Large intestine (tissue), 3 donors: ENCODE measurements at regions not wholly inside any gene's neighbourhood (a gene's known extent, or its start where the extent isn't known, plus 50 kb on each side); places are given as distances from the start of the nearest gene placed in this dataset.
"Not testable (repeated sequence)": the region's sequence is repeated elsewhere in the genome, so short reads cannot be mapped to it uniquely, and the experiment has no call there.

ENCODE experiments used
- DNase-seq, 2 donors: peaks; one replicate each; pipeline versions ENCODE4 v3.0.0 to v3.0.0-alpha.2; 2013
- H3K27ac ChIP-seq: one replicate; pipeline ENCODE4 v1.5.1; 2013; ENCODE audit warnings: low read length
- H3K27me3 ChIP-seq: 2 replicates; pipeline ENCODE4 v1.6.1; 2013; ENCODE audit warnings: low read length; ENCODE audit not compliant: control insufficient read depth, insufficient read depth
- H3K36me3 ChIP-seq: 2 replicates; pipeline ENCODE4 v1.6.1; 2013; ENCODE audit warnings: low read length; ENCODE audit not compliant: control insufficient read depth, insufficient read depth
- H3K4me1 ChIP-seq: one replicate; pipeline ENCODE4 v1.6.1; 2013; ENCODE audit warnings: low read length; ENCODE audit not compliant: control insufficient read depth, insufficient read depth
- H3K4me3 ChIP-seq: one replicate; pipeline ENCODE4 v1.5.1; 2013; ENCODE audit warnings: low read length
- H3K9me3 ChIP-seq: one replicate; pipeline ENCODE4 v1.6.1; 2013; ENCODE audit warnings: mild to moderate bottlenecking, low read depth, low read length, moderate library complexity; ENCODE audit not compliant: control insufficient read depth
- WGBS: methylation state at CpG from one replicate; pipeline ENCODE4 v1.1.5; 2013; ENCODE audit warnings: low lambda C conversion rate; ENCODE audit not compliant: insufficient coverage; 5-methylcytosine and 5-hydroxymethylcytosine counted together

DNA sequence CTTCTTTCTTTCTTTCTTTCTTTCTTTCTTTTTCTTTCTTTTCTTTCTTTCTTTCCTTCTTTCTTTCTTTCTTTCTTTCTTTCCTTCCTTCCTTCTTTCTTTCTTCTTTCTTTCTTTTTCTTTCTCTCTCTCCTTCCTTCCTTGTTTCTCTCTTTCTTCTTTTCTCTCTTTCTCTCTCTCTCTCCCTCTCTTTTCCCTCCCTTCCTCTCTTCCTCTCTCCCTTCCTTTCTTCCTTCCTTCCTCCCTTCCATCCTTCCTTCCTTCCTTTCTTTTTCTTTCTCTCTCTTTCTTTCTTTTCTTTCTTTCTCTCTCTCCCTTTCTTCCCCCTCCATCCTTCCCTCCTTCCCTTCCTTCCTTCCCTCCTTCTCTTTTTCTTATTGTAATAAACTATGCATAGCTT is 105.5 kb downstream of the ZBTB18 start:
- H3K36me3 ChIP-seq, DNase-seq, H3K4me3 ChIP-seq, H3K4me1 ChIP-seq, H3K9me3 ChIP-seq, H3K27ac ChIP-seq, H3K27me3 ChIP-seq: not testable (repeated sequence)

DNA sequence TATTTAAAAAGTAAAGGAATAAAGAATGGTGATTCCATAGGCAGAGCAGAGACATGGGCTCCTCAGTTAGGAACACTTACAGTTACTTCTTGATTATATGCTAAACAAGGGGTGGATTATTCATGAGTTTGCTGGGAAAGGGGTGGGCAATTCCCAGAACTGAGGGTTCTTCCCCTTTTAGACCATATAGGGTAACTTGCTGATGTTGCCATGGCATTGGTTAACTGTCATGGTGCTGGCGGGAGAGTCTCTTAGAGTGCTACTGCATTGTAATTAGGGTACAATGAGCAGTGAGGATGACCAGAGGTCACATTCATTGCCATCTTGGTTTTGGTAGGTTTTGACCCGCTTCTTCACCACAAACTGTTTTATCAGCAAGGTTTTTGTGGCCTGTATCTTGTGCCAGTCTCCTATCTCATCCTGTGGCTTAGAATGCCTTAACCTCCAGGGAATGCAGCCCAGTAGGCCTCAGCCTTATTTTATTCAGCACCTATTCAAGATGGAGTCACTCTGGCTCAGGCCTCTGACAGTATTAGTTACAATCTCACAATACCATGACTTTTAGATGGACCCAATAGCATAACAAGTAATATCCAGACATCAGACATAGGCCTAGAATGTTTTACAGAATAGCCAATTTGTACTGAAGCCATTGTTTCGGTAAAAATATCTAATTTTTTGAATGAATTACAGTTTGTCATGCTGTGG is 106.8 kb downstream of the ZBTB18 start:
- no peak overlapping the region for H3K27ac ChIP-seq
- no peaks in the 10 kb centered on the region for H3K9me3 ChIP-seq
- H3K4me3 ChIP-seq = no peak overlapping the region
- H3K4me1 ChIP-seq = no peaks in the 10 kb centered on the region
- WGBS = 100% methylated on average over 1 of the region's 3 CpGs
- DNase-seq = no peak
- no peaks in the 10 kb centered on the region for H3K27me3 ChIP-seq
- no peaks in the 10 kb centered on the region for H3K36me3 ChIP-seq

DNA sequence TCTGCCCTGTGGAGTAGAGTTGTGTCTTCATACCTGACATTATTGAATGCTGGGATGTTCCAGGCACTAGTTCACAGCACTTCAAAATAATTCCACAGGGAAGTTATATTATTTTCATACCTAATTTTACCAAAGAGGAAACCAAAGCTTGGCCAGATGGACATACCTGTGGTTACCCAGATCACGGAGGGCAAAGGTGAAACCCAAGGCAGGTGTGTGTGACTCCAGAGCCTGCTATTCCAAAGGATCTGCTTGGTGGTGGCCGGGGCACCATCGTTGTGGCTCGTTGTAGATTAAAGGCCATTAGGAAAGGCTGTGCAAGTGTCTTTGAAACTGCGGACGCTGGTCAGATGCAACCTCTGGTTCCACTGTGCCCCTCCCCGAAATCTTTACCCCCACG is 108.6 kb downstream of the ZBTB18 start:
- no CpG with 5 or more reads among the region's 8 CpGs for whole genome bisulfite sequencing
- Histone ChIP-seq H3K4me3 (no peak overlapping the region), H3K27me3 (no peaks in the 10 kb centered on the region), H3K27ac (no peak overlapping the region), H3K4me1 (no peaks in the 10 kb centered on the region), H3K36me3 (no peaks in the 10 kb centered on the region), H3K9me3 (no peaks in the 10 kb centered on the region)
- no peak for DNase-seq

DNA sequence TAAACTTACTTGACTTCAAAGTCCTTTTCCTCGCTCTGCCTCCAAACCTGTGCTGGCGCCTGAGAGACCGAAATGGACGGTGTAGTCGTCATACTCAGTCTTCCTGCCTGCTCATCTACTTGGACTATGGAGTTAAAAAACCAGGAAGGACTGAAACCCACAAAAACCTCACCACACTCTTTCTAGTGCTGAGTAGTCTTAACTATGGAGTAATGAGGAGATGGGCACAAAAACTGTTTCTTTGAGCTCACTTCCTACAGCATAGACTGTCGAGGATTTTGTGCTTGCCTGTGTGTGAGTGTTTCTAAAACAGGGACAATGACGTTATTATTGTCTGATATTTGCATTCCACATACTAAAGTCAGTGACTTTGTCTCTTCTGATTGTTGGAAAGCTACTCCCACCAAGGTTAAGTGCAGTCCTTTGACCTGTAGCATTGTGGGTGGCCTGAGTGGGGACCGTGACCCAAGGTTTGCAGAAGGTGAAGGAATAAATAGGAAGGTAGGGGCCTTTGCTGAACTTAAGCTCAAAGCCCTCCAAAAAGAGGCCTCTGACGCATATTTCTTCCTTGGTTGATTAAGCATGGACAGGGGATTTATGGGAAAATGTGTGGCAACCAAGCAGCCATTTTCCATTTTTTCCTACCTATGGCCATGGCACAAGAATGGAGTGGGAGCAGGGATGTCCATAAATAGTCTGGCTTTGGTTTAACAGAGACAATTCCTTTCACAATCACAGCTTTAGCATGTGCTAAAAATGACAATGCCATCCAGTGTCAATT is 109.6 kb downstream of the ZBTB18 start:
- no peak overlapping the region for H3K27ac ChIP-seq
- H3K4me3 ChIP-seq = no peak overlapping the region
- no peak for DNase-seq
- no peaks in the 10 kb centered on the region for H3K4me1 ChIP-seq
- H3K9me3 ChIP-seq = no peaks in the 10 kb centered on the region
- no peaks in the 10 kb centered on the region for H3K27me3 ChIP-seq
- no peaks in the 10 kb centered on the region for H3K36me3 ChIP-seq
- no CpG with 5 or more reads among the region's 9 CpGs for WGBS

DNA sequence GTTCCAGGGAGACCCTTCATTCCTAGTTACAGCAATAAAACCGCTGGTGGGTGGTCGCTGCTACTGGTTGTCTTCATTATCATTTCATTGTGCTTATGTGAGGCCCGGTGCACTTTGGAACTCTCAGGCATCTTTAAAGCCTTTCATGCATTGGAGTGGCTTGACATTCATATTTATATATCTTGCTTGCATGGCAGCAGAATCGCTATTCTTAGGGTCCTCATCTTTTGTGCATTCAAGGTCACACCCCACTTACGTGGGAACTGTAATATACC is 110.1 kb downstream of the ZBTB18 start:
- Histone ChIP-seq H3K4me3 (no peak overlapping the region), H3K36me3 (no peaks in the 10 kb centered on the region), H3K27ac (no peak overlapping the region), H3K27me3 (no peaks in the 10 kb centered on the region), H3K4me1 (no peaks in the 10 kb centered on the region), H3K9me3 (no peaks in the 10 kb centered on the region)
- DNase-seq = no peak
- WGBS = no CpG with 5 or more reads among the region's 5 CpGs

DNA sequence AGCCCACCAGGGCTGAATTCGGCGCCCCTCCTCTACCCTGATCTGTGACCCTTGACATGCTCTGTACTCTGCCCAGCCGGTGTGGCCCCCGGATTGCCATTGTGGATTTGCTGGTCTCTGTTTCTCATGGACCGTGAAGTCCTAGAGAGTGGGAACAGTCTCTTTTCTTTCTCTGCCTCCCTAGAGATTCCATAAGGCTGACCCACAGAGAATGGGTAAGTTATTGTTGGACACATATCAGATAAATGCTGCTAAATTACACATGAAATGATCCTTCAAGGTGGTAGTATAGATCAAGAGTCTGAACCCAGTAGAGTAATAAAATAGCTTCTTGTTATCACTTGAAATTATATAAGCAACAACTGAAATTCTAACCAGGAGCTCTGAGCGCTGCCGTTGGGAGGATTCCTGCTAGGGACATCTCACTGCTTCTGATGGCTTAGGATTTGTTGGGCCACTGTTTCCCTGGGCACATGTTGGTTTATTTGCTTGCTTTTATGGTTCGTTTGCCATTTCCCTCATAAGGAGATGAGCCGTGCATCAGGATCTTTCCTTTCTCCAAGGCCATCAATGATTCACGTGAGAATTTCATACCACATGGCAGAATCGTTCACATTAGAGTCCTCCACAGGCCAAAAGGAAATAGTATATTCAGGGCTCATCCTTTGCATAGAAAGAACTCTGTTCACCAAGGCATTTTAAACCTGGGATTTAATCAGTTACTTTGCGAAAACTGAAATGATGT is 111.9 kb downstream of the ZBTB18 start:
- H3K4me1 ChIP-seq = no peaks in the 10 kb centered on the region
- no peaks in the 10 kb centered on the region for H3K36me3 ChIP-seq
- no CpG with 5 or more reads among the region's 12 CpGs for WGBS
- H3K27ac ChIP-seq = no peak overlapping the region
- no peak overlapping the region for H3K4me3 ChIP-seq
- H3K9me3 ChIP-seq = no peaks in the 10 kb centered on the region
- no peak for DNase-seq
- no peaks in the 10 kb centered on the region for H3K27me3 ChIP-seq

DNA sequence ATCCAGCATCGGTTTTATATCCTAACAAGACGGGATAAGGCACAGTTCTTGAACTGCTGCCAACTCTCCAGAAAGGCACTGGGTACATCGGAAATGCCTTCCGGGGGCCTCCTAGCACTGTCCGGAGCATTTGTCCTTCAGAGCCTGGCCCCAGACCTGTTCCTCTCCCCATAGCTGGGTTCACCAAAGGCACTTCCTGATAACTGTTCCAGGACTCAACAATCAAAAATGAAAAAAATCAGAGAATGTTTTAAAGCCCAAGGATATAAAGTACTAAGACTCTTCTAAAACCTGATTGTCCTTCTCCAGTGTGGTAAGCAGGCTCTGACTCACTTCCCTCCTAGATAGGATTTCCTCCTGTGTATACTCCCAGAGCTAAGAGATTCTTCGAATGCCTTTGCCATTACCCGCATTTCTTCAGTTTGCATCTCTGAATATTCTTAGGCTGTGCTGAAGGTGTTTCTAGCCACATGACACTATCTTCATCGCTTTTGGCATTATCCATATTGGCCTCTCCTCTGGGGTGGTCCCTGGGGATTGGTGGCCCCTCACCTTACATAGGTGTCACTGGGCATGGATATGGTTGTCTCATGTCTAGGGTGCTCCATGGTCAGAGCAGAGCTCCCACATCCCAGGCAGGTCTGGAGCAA is 112.9 kb downstream of the ZBTB18 start:
- DNase-seq = peak in 1 of 2 donors; percentile 10
- Histone ChIP-seq H3K27ac (no peak overlapping the region), H3K4me3 (no peak overlapping the region), H3K36me3 (no peaks in the 10 kb centered on the region), H3K4me1 (no peaks in the 10 kb centered on the region), H3K27me3 (no peaks in the 10 kb centered on the region), H3K9me3 (no peaks in the 10 kb centered on the region)
- WGBS = no CpG with 5 or more reads among the region's 8 CpGs

DNA sequence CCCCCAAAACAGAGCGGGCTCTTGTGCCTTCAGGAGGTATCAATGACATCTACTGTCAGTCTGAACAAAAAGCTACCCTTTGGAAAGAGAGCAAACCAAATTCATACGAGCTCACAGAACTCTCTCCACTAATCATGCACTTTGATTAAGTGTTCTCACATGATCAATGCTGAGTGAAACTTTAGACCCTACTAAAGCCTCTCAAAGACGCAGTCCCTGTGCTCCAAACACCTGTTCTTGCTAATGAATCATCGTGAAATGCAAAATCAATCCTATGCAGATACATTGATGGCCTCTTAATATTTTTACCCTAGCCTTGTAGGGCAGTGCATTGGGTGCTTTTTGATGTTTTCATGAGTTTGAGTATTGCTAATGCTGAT is 113.4 kb downstream of the ZBTB18 start:
- 83% methylated on average over 2 of the region's 4 CpGs for WGBS
- no peak overlapping the region for H3K4me3 ChIP-seq
- H3K4me1 ChIP-seq = no peaks in the 10 kb centered on the region
- no peaks in the 10 kb centered on the region for H3K9me3 ChIP-seq
- DNase-seq = no peak
- no peaks in the 10 kb centered on the region for H3K27me3 ChIP-seq
- H3K36me3 ChIP-seq = no peaks in the 10 kb centered on the region
- H3K27ac ChIP-seq = no peak overlapping the region

DNA sequence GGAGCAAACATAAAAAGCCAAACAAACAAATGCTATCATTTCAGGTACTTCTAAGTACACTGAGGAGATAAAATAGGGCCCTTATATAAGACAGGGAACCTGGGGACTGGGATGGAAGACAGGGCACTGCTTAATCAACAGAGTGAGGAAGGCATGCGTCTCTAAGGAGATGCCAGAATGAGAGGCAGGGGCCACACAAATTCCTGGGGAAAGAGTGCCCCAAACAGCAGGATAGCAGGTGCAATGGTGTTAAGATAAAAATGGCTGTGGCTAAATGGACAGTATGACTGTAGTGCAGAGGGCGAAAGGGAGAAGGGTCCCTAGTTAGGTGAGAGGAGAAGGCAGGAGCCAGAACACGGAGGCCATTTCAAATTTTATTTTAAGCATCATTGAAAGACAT is 113.9 kb downstream of the ZBTB18 start:
- WGBS = 60% methylated on average over 1 of the region's 3 CpGs

DNA sequence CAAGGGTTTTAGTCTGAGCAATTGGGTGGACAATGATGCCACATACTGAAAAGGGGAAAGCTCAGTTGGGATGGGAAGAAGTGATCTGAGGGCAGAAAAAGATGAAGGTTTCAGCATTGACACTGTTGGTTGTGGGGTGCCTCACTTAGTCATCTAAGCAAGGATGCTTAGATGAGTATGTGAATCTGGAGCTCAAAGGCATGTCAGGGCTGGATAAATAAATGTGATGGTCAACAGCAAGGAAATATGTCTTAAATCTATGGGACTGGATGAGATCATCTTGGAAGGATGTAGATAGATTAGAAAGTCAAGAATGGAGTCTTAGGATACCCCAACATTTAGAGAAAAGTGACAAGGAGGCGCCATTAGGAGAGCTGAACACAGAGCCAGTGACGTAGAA is 114.6 kb downstream of the ZBTB18 start:
- no CpG with 5 or more reads among the region's 2 CpGs for WGBS
- no peaks in the 10 kb centered on the region for H3K27me3 ChIP-seq
- DNase-seq = no peak
- no peak overlapping the region for H3K27ac ChIP-seq
- H3K4me3 ChIP-seq = no peak overlapping the region
- H3K9me3 ChIP-seq = no peaks in the 10 kb centered on the region
- H3K36me3 ChIP-seq = no peaks in the 10 kb centered on the region
- no peaks in the 10 kb centered on the region for H3K4me1 ChIP-seq

More for the DNA sequence above, 113.9 kb downstream of the ZBTB18 start:
- Histone ChIP-seq H3K27ac (no peak overlapping the region), H3K9me3 (no peaks in the 10 kb centered on the region), H3K4me1 (no peaks in the 10 kb centered on the region), H3K36me3 (no peaks in the 10 kb centered on the region), H3K27me3 (no peaks in the 10 kb centered on the region), H3K4me3 (no peak overlapping the region)
- DNase-seq = no peak
